ENCODE measurements at regions not wholly inside any gene's neighbourhood (a gene's known extent, or its start where the extent isn't known, plus 50 kb on each side); places are given as distances from the start of the nearest gene placed in this dataset.
"Not testable (repeated sequence)": the region's sequence is repeated elsewhere in the genome, so short reads cannot be mapped to it uniquely, and the experiment has no call there.

- H3K36me3 ChIP-seq (ENCODE audit: control insufficient read depth, insufficient read depth, low read length): no peaks in the 10 kb centered on the region
- WGBS (ENCODE audit: insufficient coverage, insufficient read length): no CpG with 5 or more reads among the region's 1 CpG
- no peak overlapping the region for H3K27ac ChIP-seq (ENCODE audit: low read length)
- DNase-seq (ENCODE audit: low read depth, low spot score): no peak
- no peak overlapping the region for H3K4me3 ChIP-seq (ENCODE audit: low read length)
- no peaks in the 10 kb centered on the region for H3K9me3 ChIP-seq (ENCODE audit: control insufficient read depth, insufficient read depth, low read length)
- H3K27me3 ChIP-seq (ENCODE audit: control insufficient read depth, insufficient read depth, low read length): no peaks in the 10 kb centered on the region
- no peaks in the 10 kb centered on the region for H3K4me1 ChIP-seq (ENCODE audit: control insufficient read depth, insufficient read depth, low read length)
These were observed 221.1 kb upstream of the PRSS16 start for GRCh38 chr6:27026361-27026760.

- Histone ChIP-seq H3K9me3 (ENCODE audit: control insufficient read depth, insufficient read depth, low read length) (no peaks in the 10 kb centered on the region), H3K4me3 (ENCODE audit: low read length) (no peak overlapping the region), H3K27ac (ENCODE audit: low read length) (no peak overlapping the region), H3K36me3 (ENCODE audit: control insufficient read depth, insufficient read depth, low read length) (no peaks in the 10 kb centered on the region), H3K4me1 (ENCODE audit: control insufficient read depth, insufficient read depth, low read length) (no peaks in the 10 kb centered on the region), H3K27me3 (ENCODE audit: control insufficient read depth, insufficient read depth, low read length) (no peaks in the 10 kb centered on the region)
- WGBS (ENCODE audit: insufficient coverage, insufficient read length): no CpG with 5 or more reads among the region's 1 CpG
- no peak for DNase-seq (ENCODE audit: low read depth, low spot score)
These were observed 216.2 kb upstream of the PRSS16 start for GRCh38 chr6:27031302-27031701.

GRCh38 chr6:27038498-27038897 is 209.0 kb upstream of the PRSS16 start:
- no peak overlapping the region for H3K27ac ChIP-seq (ENCODE audit: low read length)
- no peaks in the 10 kb centered on the region for H3K9me3 ChIP-seq (ENCODE audit: control insufficient read depth, insufficient read depth, low read length)
- no peaks in the 10 kb centered on the region for H3K4me1 ChIP-seq (ENCODE audit: control insufficient read depth, insufficient read depth, low read length)
- H3K27me3 ChIP-seq (ENCODE audit: control insufficient read depth, insufficient read depth, low read length): no peaks in the 10 kb centered on the region
- DNase-seq (ENCODE audit: low read depth, low spot score): no peak
- no peaks in the 10 kb centered on the region for H3K36me3 ChIP-seq (ENCODE audit: control insufficient read depth, insufficient read depth, low read length)
- H3K4me3 ChIP-seq (ENCODE audit: low read length): no peak overlapping the region

- no peaks in the 10 kb centered on the region for H3K27me3 ChIP-seq (ENCODE audit: control insufficient read depth, insufficient read depth, low read length)
- H3K27ac ChIP-seq (ENCODE audit: low read length): no peak overlapping the region
- WGBS (ENCODE audit: insufficient coverage, insufficient read length): no CpG with 5 or more reads among the region's 7 CpGs
These were observed 207.1 kb upstream of the PRSS16 start for GRCh38 chr6:27040244-27041042.

GRCh38 chr6:27043244-27043643 is 204.3 kb upstream of the PRSS16 start:
- no peaks in the 10 kb centered on the region for H3K9me3 ChIP-seq (ENCODE audit: control insufficient read depth, insufficient read depth, low read length)
- no peaks in the 10 kb centered on the region for H3K36me3 ChIP-seq (ENCODE audit: control insufficient read depth, insufficient read depth, low read length)
- no peaks in the 10 kb centered on the region for H3K27me3 ChIP-seq (ENCODE audit: control insufficient read depth, insufficient read depth, low read length)
- H3K4me3 ChIP-seq (ENCODE audit: low read length): no peak overlapping the region
- no peak overlapping the region for H3K27ac ChIP-seq (ENCODE audit: low read length)
- H3K4me1 ChIP-seq (ENCODE audit: control insufficient read depth, insufficient read depth, low read length): no peaks in the 10 kb centered on the region
- DNase-seq (ENCODE audit: low read depth, low spot score): no peak
- no CpG with 5 or more reads among the region's 2 CpGs for WGBS (ENCODE audit: insufficient coverage, insufficient read length)

More at GRCh38 chr6:27040244-27041042, 207.1 kb upstream of the PRSS16 start:
- H3K4me3 ChIP-seq (ENCODE audit: low read length): no peak overlapping the region
- no peaks in the 10 kb centered on the region for H3K9me3 ChIP-seq (ENCODE audit: control insufficient read depth, insufficient read depth, low read length)
- no peaks in the 10 kb centered on the region for H3K4me1 ChIP-seq (ENCODE audit: control insufficient read depth, insufficient read depth, low read length)
- DNase-seq (ENCODE audit: low read depth, low spot score): no peak
- no peaks in the 10 kb centered on the region for H3K36me3 ChIP-seq (ENCODE audit: control insufficient read depth, insufficient read depth, low read length)

- H3K4me3 ChIP-seq (ENCODE audit: low read length); DNase-seq (ENCODE audit: low read depth, low spot score); H3K27me3 ChIP-seq (ENCODE audit: control insufficient read depth, insufficient read depth, low read length); H3K9me3 ChIP-seq (ENCODE audit: control insufficient read depth, insufficient read depth, low read length); H3K36me3 ChIP-seq (ENCODE audit: control insufficient read depth, insufficient read depth, low read length); H3K27ac ChIP-seq (ENCODE audit: low read length); H3K4me1 ChIP-seq (ENCODE audit: control insufficient read depth, insufficient read depth, low read length): not testable (repeated sequence)
- no CpG with 5 or more reads among the region's 26 CpGs for WGBS (ENCODE audit: insufficient coverage, insufficient read length)
These were observed 202.4 kb upstream of the PRSS16 start for GRCh38 chr6:27045131-27045530.

- not testable (repeated sequence) for H3K4me3 ChIP-seq (ENCODE audit: low read length); DNase-seq (ENCODE audit: low read depth, low spot score); H3K27me3 ChIP-seq (ENCODE audit: control insufficient read depth, insufficient read depth, low read length); H3K36me3 ChIP-seq (ENCODE audit: control insufficient read depth, insufficient read depth, low read length); H3K27ac ChIP-seq (ENCODE audit: low read length); H3K9me3 ChIP-seq (ENCODE audit: control insufficient read depth, insufficient read depth, low read length); H3K4me1 ChIP-seq (ENCODE audit: control insufficient read depth, insufficient read depth, low read length)
- WGBS (ENCODE audit: insufficient coverage, insufficient read length): no CpG with 5 or more reads among the region's 5 CpGs
These were observed 199.8 kb upstream of the PRSS16 start for GRCh38 chr6:27047725-27048124.

GRCh38 chr6:27049863-27050781 is 197.4 kb upstream of the PRSS16 start:
- no peaks in the 10 kb centered on the region for H3K4me1 ChIP-seq (ENCODE audit: control insufficient read depth, insufficient read depth, low read length)
- DNase-seq (ENCODE audit: low read depth, low spot score): no peak
- no peaks in the 10 kb centered on the region for H3K9me3 ChIP-seq (ENCODE audit: control insufficient read depth, insufficient read depth, low read length)
- no peak overlapping the region for H3K4me3 ChIP-seq (ENCODE audit: low read length)
- H3K27me3 ChIP-seq (ENCODE audit: control insufficient read depth, insufficient read depth, low read length): no peaks in the 10 kb centered on the region
- H3K27ac ChIP-seq (ENCODE audit: low read length): no peak overlapping the region
- no CpG with 5 or more reads among the region's 30 CpGs for WGBS (ENCODE audit: insufficient coverage, insufficient read length)
- H3K36me3 ChIP-seq (ENCODE audit: control insufficient read depth, insufficient read depth, low read length): no peaks in the 10 kb centered on the region

- H3K4me1 ChIP-seq (ENCODE audit: control insufficient read depth, insufficient read depth, low read length); H3K27ac ChIP-seq (ENCODE audit: low read length); H3K27me3 ChIP-seq (ENCODE audit: control insufficient read depth, insufficient read depth, low read length); H3K4me3 ChIP-seq (ENCODE audit: low read length); H3K9me3 ChIP-seq (ENCODE audit: control insufficient read depth, insufficient read depth, low read length); H3K36me3 ChIP-seq (ENCODE audit: control insufficient read depth, insufficient read depth, low read length); DNase-seq (ENCODE audit: low read depth, low spot score): not testable (repeated sequence)
- WGBS (ENCODE audit: insufficient coverage, insufficient read length): no CpG with 5 or more reads among the region's 10 CpGs
These were observed 195.3 kb upstream of the PRSS16 start for GRCh38 chr6:27052082-27052730.

- H3K36me3 ChIP-seq (ENCODE audit: control insufficient read depth, insufficient read depth, low read length): no peaks in the 10 kb centered on the region
- no peaks in the 10 kb centered on the region for H3K27me3 ChIP-seq (ENCODE audit: control insufficient read depth, insufficient read depth, low read length)
- no peak overlapping the region for H3K27ac ChIP-seq (ENCODE audit: low read length)
- no peak overlapping the region for H3K4me3 ChIP-seq (ENCODE audit: low read length)
- WGBS (ENCODE audit: insufficient coverage, insufficient read length): 100% methylated on average over 4 of the region's 5 CpGs
- no peak for DNase-seq (ENCODE audit: low read depth, low spot score)
- no peaks in the 10 kb centered on the region for H3K9me3 ChIP-seq (ENCODE audit: control insufficient read depth, insufficient read depth, low read length)
- no peaks in the 10 kb centered on the region for H3K4me1 ChIP-seq (ENCODE audit: control insufficient read depth, insufficient read depth, low read length)
These were observed 194.8 kb upstream of the PRSS16 start for GRCh38 chr6:27052731-27053082.
